SK-N-SH (cell line): ENCODE measurements at regions not wholly inside any gene's neighbourhood (a gene's known extent, or its start where the extent isn't known, plus 50 kb on each side); places are given as distances from the start of the nearest gene placed in this dataset.

Experiments used
- EZH2phosphoT487 ChIP-seq: fragments of 200-600 bp; sonication (generic); IDR thresholded peaks from 2 replicates; pipeline ENCODE4 v1.6.1; 2017; ENCODE audit warnings: low read depth, mixed run types, mild to moderate bottlenecking, antibody characterized with exemption, moderate library complexity, borderline replicate concordance
- GABPA ChIP-seq: IDR thresholded peaks from 2 replicates; pipeline ENCODE4 v1.4.0; 2012; ENCODE audit warnings: low read depth, mild to moderate bottlenecking
- POLR2AphosphoS5 ChIP-seq: IDR thresholded peaks from 2 replicates; pipeline ENCODE4 v1.6.1; 2012; ENCODE audit warnings: low read depth, low read length
- RAD21 ChIP-seq: IDR thresholded peaks from 2 replicates; pipeline ENCODE4 v1.6.1; 2012; ENCODE audit warnings: mild to moderate bottlenecking, low read length
- RCOR1 ChIP-seq: fragments of 150-350 bp; IDR thresholded peaks from 2 replicates; pipeline ENCODE4 v1.6.1; 2017; ENCODE audit warnings: antibody characterized with exemption, low read length
- SMC3 ChIP-seq: IDR thresholded peaks from 2 replicates; pipeline ENCODE4 v1.6.1; 2012; ENCODE audit warnings: low read depth, low read length, improper control_type of control experiment
- TF ChIP-seq, protein P1 (sequence below): fragments of 200-600 bp; sonication (generic); IDR thresholded peaks from 2 replicates; pipeline ENCODE4 v1.6.1; 2017; ENCODE audit warnings: antibody characterized with exemption, mild to moderate bottlenecking, moderate library complexity

DNA sequence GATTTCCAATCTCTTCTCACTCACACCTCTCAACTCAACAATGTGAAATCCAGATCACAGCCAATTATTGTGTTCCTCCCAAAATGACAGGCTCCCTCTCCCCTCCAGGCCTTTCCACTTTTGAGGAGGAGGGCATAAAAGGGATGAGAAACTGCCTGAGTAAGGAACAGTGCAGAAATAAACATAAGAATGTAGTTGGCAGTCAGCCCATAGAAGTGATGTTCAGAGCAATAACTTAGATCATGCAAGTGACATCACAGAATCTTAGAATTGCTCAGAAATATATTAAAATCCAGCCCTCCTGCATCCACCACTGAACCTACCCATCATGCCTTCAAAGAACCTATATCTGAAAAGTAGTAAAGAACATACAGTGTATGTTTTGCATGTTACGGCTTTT is 299.4 kb upstream of the GADL1 start:
- TF ChIP-seq RCOR1 (no peak), GABPA (no peak), POLR2AphosphoS5 (no peak), SMC3 (no peak), EZH2phosphoT487 (no peak), RAD21 (no peak)
- TF ChIP-seq, protein P1, sequence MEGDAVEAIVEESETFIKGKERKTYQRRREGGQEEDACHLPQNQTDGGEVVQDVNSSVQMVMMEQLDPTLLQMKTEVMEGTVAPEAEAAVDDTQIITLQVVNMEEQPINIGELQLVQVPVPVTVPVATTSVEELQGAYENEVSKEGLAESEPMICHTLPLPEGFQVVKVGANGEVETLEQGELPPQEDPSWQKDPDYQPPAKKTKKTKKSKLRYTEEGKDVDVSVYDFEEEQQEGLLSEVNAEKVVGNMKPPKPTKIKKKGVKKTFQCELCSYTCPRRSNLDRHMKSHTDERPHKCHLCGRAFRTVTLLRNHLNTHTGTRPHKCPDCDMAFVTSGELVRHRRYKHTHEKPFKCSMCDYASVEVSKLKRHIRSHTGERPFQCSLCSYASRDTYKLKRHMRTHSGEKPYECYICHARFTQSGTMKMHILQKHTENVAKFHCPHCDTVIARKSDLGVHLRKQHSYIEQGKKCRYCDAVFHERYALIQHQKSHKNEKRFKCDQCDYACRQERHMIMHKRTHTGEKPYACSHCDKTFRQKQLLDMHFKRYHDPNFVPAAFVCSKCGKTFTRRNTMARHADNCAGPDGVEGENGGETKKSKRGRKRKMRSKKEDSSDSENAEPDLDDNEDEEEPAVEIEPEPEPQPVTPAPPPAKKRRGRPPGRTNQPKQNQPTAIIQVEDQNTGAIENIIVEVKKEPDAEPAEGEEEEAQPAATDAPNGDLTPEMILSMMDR: no peak
